ENCODE measurements at regions not wholly inside any gene's neighbourhood (a gene's known extent, or its start where the extent isn't known, plus 50 kb on each side); places are given as distances from the start of the nearest gene placed in this dataset.

GRCh38 chr4:147368948-147369347 lies 111.9 kb upstream of the EDNRA start:
- no peak for DNase-seq

- no peak for DNase-seq
These were observed 110.4 kb upstream of the EDNRA start for GRCh38 chr4:147370473-147370872.

- no peak for DNase-seq
These were observed 110.0 kb upstream of the EDNRA start for GRCh38 chr4:147370881-147371280.

GRCh38 chr4:147371661-147372060 lies 109.2 kb upstream of the EDNRA start:
- no peak for DNase-seq

- no peak for DNase-seq
These were observed 102.1 kb upstream of the EDNRA start for GRCh38 chr4:147378780-147379179.

- no peak for DNase-seq
These were observed 99.1 kb upstream of the EDNRA start for GRCh38 chr4:147381749-147382148.

GRCh38 chr4:147388018-147388417 lies 92.9 kb upstream of the EDNRA start:
- no peak for DNase-seq

GRCh38 chr4:147396105-147396504 lies 84.8 kb upstream of the EDNRA start:
- DNase-seq = no peak

- DNase-seq = no peak
These were observed 82.3 kb upstream of the EDNRA start for GRCh38 chr4:147398556-147398955.

GRCh38 chr4:147400721-147401120 lies 80.2 kb upstream of the EDNRA start:
- DNase-seq = no peak

GRCh38 chr4:147401221-147401620 lies 79.7 kb upstream of the EDNRA start:
- no peak for DNase-seq

GRCh38 chr4:147407261-147408045 lies 73.4 kb upstream of the EDNRA start:
- no peak for DNase-seq

GRCh38 chr4:147408189-147408588 lies 72.7 kb upstream of the EDNRA start:
- no peak for DNase-seq

- no peak for DNase-seq
These were observed 71.5 kb upstream of the EDNRA start for GRCh38 chr4:147409350-147409749.

GRCh38 chr4:147418226-147418625 lies 62.7 kb upstream of the EDNRA start:
- no peak for DNase-seq

- no peak for DNase-seq
These were observed 59.4 kb upstream of the EDNRA start for GRCh38 chr4:147421456-147421855.

- DNase-seq = no peak
These were observed 57.7 kb upstream of the EDNRA start for GRCh38 chr4:147423229-147423628.

- no peak for DNase-seq
These were observed 55.9 kb upstream of the EDNRA start for GRCh38 chr4:147425019-147425418.

GRCh38 chr4:147428583-147428982 lies 52.3 kb upstream of the EDNRA start:
- no peak for DNase-seq

GRCh38 chr4:147430111-147430510 lies 50.8 kb upstream of the EDNRA start:
- no peak for DNase-seq

Data from activated T-cell treated with anti-CD3 and anti-CD28 coated beads, Interleukin-2, amount 50 U/mL, for 1 hour (primary cell).